ENCODE measurements at regions not wholly inside any gene's neighbourhood (a gene's known extent, or its start where the extent isn't known, plus 50 kb on each side); places are given as distances from the start of the nearest gene placed in this dataset.

- Histone ChIP-seq H3K9me3 (no peaks in the 10 kb centered on the region), H3K36me3 (no peaks in the 10 kb centered on the region), H3K27ac (peak overlapping the region in 1 of 4 donors; percentile 66), H3K4me3 (no peak overlapping the region), H3K27me3 (no peaks in the 10 kb centered on the region), H3K4me1 (peaks cover 0 to 46% (median 5%) of the 10 kb centered on the region in 4 donors)
- no peak for TF ChIP-seq POLR2A (IDR thresholded peaks at IDR 0.05)
- no peak for TF ChIP-seq CTCF (IDR thresholded peaks at IDR 0.05)
- TF ChIP-seq EP300 (IDR thresholded peaks at IDR 0.05) = no peak
- no peak for DNase-seq (ENCODE audit: low spot score in 2 of 2)
- 91 to 94% methylated on average over 22 of the region's 22 CpGs for WGBS, 2 donors
These were observed 114.2 kb downstream of the SMIM20 start for GRCh38 chr4:26028133-26028792.

- DNase-seq (ENCODE audit: low spot score in 2 of 2) = peak; percentile 54
- 21 to 24% methylated on average over 30 to 31 of the region's 39 CpGs for WGBS, 2 donors
- peaks cover 0 to 41% (median 5%) of the 10 kb centered on the region in 4 donors for H3K4me1 ChIP-seq
- TF ChIP-seq POLR2A (IDR thresholded peaks at IDR 0.05) (no peak), CTCF (IDR thresholded peaks at IDR 0.05) (peak; percentile 66 to 87 (median 82)), EP300 (IDR thresholded peaks at IDR 0.05) (peak in 1 of 2 donors; percentile 22)
- H3K9me3 ChIP-seq = peaks cover 0 to 6% (median 0%) of the 10 kb centered on the region in 4 donors
- peak overlapping the region in 2 of 4 donors; percentile 6 to 66 for H3K27ac ChIP-seq
- H3K36me3 ChIP-seq = no peaks in the 10 kb centered on the region
- H3K4me3 ChIP-seq = peak overlapping the region in 1 of 4 donors; percentile 37
- no peaks in the 10 kb centered on the region for H3K27me3 ChIP-seq
These were observed 115.0 kb downstream of the SMIM20 start for GRCh38 chr4:26028793-26029567.

- H3K36me3 ChIP-seq = no peaks in the 10 kb centered on the region
- H3K9me3 ChIP-seq = peaks cover 0 to 6% (median 0%) of the 10 kb centered on the region in 4 donors
- 69 to 74% methylated on average over 15 to 18 of the region's 18 CpGs for WGBS, 2 donors
- peak overlapping the region in 2 of 4 donors; percentile 6 to 66 for H3K27ac ChIP-seq
- H3K27me3 ChIP-seq = no peaks in the 10 kb centered on the region
- no peak for DNase-seq (ENCODE audit: low spot score in 2 of 2)
- peaks cover 0 to 41% (median 5%) of the 10 kb centered on the region in 4 donors for H3K4me1 ChIP-seq
- no peak overlapping the region for H3K4me3 ChIP-seq
- TF ChIP-seq POLR2A (IDR thresholded peaks at IDR 0.05) (no peak), EP300 (IDR thresholded peaks at IDR 0.05) (no peak), CTCF (IDR thresholded peaks at IDR 0.05) (no peak)
These were observed 115.6 kb downstream of the SMIM20 start for GRCh38 chr4:26029568-26030131.

- Histone ChIP-seq H3K36me3 (no peaks in the 10 kb centered on the region), H3K27me3 (no peaks in the 10 kb centered on the region), H3K27ac (no peak overlapping the region), H3K4me1 (peaks cover 0 to 41% (median 5%) of the 10 kb centered on the region in 4 donors), H3K4me3 (no peak overlapping the region), H3K9me3 (peaks cover 0 to 6% (median 0%) of the 10 kb centered on the region in 4 donors)
- DNase-seq (ENCODE audit: low spot score in 2 of 2) = no peak
- TF ChIP-seq POLR2A (IDR thresholded peaks at IDR 0.05) (no peak), CTCF (IDR thresholded peaks at IDR 0.05) (no peak), EP300 (IDR thresholded peaks at IDR 0.05) (no peak)
- 48 to 52% methylated on average over 5 of the region's 5 CpGs for WGBS, 2 donors
These were observed 116.2 kb downstream of the SMIM20 start for GRCh38 chr4:26030260-26030667.

Data from tibial nerve (tissue), 4 donors.